ENCODE measurements at regions not wholly inside any gene's neighbourhood (a gene's known extent, or its start where the extent isn't known, plus 50 kb on each side); places are given as distances from the start of the nearest gene placed in this dataset.

GRCh38 chr15:27702581-27702980 lies 396.5 kb downstream of the OCA2 start:
- no peak for DNase-seq

GRCh38 chr15:27701956-27702355 lies 397.2 kb downstream of the OCA2 start:
- no peak for DNase-seq

GRCh38 chr15:27701014-27701413 lies 398.1 kb downstream of the OCA2 start:
- DNase-seq: no peak

- DNase-seq: no peak
Observed at GRCh38 chr15:27699699-27700098, 399.4 kb downstream of the OCA2 start.

- DNase-seq: no peak
Observed at GRCh38 chr15:27696530-27696929, 402.6 kb downstream of the OCA2 start.

GRCh38 chr15:27695726-27696125 lies 403.4 kb downstream of the OCA2 start:
- no peak for DNase-seq

DNA sequence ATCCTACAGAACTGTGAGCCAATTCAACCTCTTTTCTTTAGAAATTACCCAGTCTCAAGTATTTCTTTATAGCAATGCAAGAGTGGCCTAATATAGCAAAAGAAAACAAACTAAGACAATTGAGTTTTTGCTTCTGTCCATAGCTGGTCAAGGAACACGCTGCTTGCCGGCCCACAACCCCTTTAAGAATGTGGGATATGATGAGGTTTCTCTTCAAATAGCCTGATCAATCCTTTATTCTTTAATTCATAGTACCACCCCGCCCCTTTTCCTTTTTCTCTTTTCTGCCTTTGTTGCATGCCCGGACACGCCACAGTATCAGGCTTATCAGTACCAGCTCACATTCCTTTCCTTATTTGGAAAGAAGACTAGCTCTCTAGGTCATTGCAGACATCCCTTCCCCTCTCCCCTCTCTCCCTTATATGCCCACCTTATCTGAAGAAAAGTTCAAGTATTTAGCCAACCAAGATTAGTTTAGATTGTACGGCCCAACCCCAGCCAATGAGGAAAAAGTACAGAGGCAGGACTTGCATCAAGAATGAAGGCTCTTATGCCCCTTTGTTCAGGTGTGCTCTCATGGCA lies 404.5 kb downstream of the OCA2 start:
- DNase-seq: no peak

DNA sequence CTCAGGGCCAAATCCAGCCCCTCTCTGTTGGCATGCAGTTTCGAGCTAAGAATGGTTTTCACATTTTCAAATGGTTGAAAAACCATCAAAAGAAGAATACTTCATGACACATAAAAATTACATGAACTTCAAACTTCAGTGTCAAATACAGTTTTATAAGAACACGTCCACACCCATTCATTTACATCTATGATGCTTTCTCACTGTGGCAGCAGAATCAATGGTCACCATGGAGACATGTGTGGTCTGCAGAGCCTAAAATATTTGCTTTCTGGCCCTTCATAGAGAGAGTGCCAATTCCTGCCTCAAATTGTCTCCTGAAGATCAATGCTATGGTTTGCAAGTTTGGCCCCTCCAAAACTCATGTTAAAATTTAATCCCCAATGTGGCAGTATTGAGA lies 405.8 kb downstream of the OCA2 start:
- DNase-seq: no peak

GRCh38 chr15:27692438-27692837 lies 406.7 kb downstream of the OCA2 start:
- DNase-seq: no peak

DNA sequence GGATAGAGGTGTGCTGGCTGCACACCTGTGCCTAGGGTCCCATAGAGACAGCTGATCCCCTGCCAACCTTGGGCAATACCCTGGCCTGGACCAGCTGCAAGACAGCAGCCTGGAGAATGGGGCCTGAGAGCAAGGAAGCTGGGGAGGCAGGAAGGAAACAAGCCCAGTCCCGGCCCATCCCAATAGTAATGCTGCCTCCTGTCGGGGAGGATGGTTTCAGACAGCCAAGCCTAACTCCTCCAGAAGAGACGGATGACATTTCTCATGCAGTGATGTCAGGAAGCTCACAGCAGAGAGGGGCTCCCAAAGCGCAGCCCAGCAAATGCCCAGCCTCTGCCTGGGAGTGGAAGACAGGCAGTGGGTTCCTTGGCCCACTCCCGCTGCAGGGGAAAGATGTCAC lies 408.8 kb downstream of the OCA2 start:
- no peak for DNase-seq

DNA sequence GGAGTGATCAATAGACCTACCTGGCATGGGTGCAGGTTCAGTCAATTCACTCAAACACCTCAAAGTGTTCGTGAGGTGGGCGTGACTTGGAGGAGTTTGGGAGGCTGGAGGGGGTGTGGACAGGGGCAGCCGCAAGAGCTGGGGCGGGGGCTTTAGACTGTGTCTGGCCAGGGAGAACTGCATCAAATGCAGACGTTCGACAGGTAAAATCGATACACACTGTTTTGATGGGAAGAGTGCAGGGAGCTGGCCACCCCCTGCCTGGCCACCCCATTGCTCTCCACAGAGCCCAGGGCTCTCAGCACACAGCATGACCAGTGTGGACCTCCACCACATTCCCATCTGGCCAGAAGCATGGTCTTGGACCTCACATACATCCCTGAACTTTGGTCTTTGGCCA lies 412.1 kb downstream of the OCA2 start:
- no peak for DNase-seq

GRCh38 chr15:27686369-27686768 lies 412.7 kb downstream of the OCA2 start:
- DNase-seq: no peak

DNA sequence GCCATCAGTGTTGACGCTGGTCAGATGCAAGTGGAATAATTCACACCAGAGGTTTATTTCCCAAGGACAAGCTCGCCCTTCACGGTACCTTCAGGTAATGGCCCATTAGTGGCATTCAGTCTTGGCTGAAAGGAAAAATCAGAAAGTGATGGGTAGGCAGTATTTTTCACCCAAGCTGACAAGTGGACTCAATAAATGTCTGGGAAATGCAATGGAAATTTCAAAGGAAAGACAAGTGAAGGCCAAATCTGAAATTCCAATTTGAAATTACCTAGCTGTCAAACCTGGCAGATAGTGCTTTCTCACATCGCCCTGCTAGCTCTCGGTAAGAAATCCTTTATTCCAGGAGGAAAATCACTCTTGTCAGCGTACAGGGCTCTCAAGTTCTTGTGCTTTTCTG lies 413.5 kb downstream of the OCA2 start:
- DNase-seq: no peak

GRCh38 chr15:27683121-27683520 lies 416.0 kb downstream of the OCA2 start:
- DNase-seq: no peak

DNA sequence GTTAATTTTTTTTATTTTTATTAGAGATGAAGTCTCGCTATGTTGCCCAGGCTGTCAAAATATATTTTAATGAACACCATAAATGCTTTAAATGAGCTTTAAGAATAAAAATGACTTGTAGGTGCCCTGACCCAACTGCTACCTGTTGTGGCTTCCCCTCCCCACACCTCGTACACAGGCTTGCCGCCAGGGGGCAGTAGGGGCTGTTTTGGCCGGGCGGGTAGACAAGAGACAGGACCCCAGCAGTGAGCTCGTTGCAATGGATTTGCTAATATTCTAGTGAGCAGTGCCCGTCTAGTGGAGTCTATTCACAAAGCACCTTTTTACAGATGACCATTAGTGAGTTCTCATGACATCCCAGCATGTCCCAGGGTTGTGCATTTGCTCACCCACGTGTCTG lies 418.1 kb downstream of the OCA2 start:
- no peak for DNase-seq

DNA sequence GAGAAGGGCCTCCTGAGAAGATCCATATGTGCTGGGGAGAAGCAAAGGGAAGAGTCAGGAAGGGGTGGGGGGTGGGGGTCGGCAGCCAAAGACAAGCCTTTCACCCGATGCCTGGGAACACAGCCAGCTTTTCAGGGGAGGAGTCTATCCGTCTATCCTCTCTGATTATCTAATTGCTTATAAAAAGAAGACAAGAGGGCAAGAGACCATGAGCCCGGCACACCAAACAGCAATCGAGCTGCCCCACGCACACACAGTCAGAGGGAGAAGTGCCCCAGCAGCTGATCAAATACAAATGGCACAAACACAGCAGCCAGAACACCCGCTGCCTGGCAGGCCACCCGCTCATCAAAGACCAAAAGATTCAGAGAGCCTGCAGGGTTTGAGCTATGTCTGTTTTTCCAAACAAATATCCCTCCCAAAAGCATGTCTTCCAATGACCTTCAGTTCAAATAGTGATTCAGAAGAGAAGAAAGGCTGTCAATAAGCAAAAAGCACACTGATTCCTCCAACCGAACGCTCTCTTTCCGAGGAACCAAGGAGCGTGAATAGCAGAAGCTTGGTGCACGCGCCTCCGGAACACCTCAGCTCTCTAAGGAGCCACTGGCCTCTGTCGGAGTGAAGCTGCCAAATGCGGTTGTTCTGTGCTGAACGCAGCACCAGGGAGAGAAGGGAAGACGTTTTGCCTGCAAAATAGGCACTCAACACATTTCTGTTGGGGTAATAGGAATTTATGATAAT lies 419.2 kb downstream of the OCA2 start:
- DNase-seq: peak; percentile 90

- no peak for DNase-seq
Observed at GRCh38 chr15:27679203-27679602, 419.9 kb downstream of the OCA2 start.

GRCh38 chr15:27677951-27678350 lies 421.2 kb downstream of the OCA2 start:
- DNase-seq: no peak

DNA sequence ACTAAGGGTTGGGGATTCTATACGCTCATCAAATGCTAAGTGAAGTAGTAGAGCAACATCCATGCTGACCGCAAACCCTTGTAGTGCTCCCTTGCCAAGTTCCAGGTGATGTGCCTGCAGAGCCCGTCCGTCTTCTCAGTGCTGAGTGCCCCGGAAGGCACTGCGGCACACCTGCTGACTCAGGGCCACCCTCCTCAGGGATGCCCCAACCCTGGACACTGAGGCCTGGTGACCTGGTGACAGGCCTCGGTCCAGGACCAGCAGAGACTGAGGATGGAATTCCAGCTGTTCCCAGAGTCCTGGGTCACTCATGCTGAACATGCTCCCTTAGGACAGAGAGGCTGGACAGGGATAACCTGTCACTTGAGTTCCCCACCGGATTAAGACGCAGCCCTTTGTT lies 422.5 kb downstream of the OCA2 start:
- DNase-seq: no peak

GRCh38 chr15:27675571-27675970 lies 423.5 kb downstream of the OCA2 start:
- DNase-seq: no peak

- DNase-seq: no peak
Observed at GRCh38 chr15:27674826-27675225, 424.3 kb downstream of the OCA2 start.

GRCh38 chr15:27673766-27674445 lies 425.2 kb downstream of the OCA2 start:
- no peak for DNase-seq

DNA sequence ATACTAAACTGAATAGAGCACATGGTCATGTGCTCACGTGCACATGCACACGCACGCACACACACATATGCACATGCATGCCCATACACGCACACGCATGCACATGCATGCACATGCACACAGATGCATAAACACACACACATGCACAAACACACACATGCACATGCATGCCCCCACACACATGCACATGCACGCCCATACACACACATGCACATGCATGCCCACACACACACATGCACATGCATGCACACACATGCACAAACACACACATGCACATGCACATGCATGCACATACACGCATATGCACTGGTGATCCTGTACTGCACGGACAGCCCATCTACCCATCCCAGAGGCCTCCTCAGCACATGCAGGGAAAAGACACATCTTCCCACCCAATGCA lies 426.6 kb downstream of the OCA2 start:
- no peak for DNase-seq

- no peak for DNase-seq
Observed at GRCh38 chr15:27671819-27672437, 427.2 kb downstream of the OCA2 start.

Data from NCI-H1105 treated with DMSO at 0.1 percent for 48 hours (cell line).